ENCODE measurements at regions not wholly inside any gene's neighbourhood (a gene's known extent, or its start where the extent isn't known, plus 50 kb on each side); places are given as distances from the start of the nearest gene placed in this dataset.

DNA sequence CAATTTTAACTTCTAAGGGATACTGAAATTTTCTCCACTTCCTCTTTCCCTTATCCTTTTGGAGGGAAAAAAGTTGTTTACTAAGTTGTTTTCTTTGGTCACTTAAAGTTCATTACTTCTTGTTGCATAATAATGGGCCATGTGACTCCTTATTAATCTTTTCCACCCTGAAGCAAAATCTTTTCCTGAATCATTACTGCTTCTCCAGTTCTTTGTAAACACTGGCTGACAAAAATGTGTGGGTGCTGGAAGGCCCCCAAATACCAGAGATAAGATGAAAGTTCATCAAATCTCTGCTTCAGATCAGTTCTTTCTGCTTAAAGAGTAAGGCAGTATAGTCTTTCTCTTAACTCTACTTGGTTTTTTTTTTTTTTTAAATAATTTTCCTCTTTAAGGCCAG lies 108.9 kb upstream of the NHS start:
- TF ChIP-seq CTCF (conservative IDR thresholded peaks at IDR 0.05) (no peak), ZFX (IDR thresholded peaks at IDR 0.05) (no peak)
